Testis (tissue), 2 donors: ENCODE measurements at regions not wholly inside any gene's neighbourhood (a gene's known extent, or its start where the extent isn't known, plus 50 kb on each side); places are given as distances from the start of the nearest gene placed in this dataset.

Experiments used
- POLR2A ChIP-seq: fragments of 450-650 bp; IDR thresholded peaks from one replicate; pipeline ENCODE4 v1.6.1; 2017; ENCODE audit warnings: antibody characterized with exemption, mild to moderate bottlenecking, moderate library complexity
- TF ChIP-seq, protein P1 (sequence below), 3 experiments: fragments of 450-650 bp in 2 of 3; fragments of 200-600 bp in 1 of 3; sonication (generic) in 1 of 3; IDR thresholded peaks; one replicate each; pipeline ENCODE4 v1.5.1; 2016 to 2019; ENCODE audit warnings: antibody characterized with exemption in 3 of 3, mild to moderate bottlenecking in 2 of 3, moderate library complexity in 1 of 3

DNA sequence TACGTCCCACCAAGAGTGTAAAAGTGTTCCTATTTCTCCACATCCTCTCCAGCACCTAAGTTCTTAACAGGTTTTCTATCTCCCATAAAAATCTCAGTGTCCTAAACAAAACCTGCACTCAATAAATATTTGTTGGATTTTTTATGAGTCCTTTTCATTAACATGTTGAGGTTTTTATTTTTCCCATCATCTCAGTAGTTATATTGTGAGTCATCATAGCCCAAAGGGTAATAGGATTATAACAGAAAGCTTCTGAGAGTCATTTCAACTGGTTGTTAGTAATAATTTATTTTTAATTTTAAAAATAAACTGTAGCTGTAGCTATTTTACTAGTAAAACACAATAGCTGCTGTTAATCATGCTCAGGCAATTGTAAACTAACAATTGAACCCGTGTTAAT lies 331.6 kb upstream of the SLC30A5 start:
- TF ChIP-seq, protein P1, sequence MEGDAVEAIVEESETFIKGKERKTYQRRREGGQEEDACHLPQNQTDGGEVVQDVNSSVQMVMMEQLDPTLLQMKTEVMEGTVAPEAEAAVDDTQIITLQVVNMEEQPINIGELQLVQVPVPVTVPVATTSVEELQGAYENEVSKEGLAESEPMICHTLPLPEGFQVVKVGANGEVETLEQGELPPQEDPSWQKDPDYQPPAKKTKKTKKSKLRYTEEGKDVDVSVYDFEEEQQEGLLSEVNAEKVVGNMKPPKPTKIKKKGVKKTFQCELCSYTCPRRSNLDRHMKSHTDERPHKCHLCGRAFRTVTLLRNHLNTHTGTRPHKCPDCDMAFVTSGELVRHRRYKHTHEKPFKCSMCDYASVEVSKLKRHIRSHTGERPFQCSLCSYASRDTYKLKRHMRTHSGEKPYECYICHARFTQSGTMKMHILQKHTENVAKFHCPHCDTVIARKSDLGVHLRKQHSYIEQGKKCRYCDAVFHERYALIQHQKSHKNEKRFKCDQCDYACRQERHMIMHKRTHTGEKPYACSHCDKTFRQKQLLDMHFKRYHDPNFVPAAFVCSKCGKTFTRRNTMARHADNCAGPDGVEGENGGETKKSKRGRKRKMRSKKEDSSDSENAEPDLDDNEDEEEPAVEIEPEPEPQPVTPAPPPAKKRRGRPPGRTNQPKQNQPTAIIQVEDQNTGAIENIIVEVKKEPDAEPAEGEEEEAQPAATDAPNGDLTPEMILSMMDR (IDR thresholded peaks at IDR 0.05), result no peak
- no peak for TF ChIP-seq POLR2A
